ENCODE measurements at regions not wholly inside any gene's neighbourhood (a gene's known extent, or its start where the extent isn't known, plus 50 kb on each side); places are given as distances from the start of the nearest gene placed in this dataset.

- TF ChIP-seq ZFP30 (CRISPR knock-in tag; IDR thresholded peaks at IDR 0.05) (no peak), PPARA (CRISPR knock-in tag; IDR thresholded peaks at IDR 0.05; ENCODE audit: borderline replicate concordance) (no peak), ISL1 (CRISPR knock-in tag; IDR thresholded peaks at IDR 0.05) (no peak), ZFP3 (CRISPR knock-in tag; IDR thresholded peaks at IDR 0.05) (no peak), CSRNP3 (CRISPR knock-in tag; IDR thresholded peaks at IDR 0.05) (no peak), CREB5 (CRISPR knock-in tag; IDR thresholded peaks at IDR 0.05; ENCODE audit: low read depth) (no peak), RARB (CRISPR knock-in tag; IDR thresholded peaks at IDR 0.05) (no peak), TSHZ2 (CRISPR knock-in tag; IDR thresholded peaks at IDR 0.05) (no peak), ZNF70 (CRISPR knock-in tag; IDR thresholded peaks at IDR 0.05) (no peak), ARNTL (CRISPR knock-in tag; IDR thresholded peaks at IDR 0.05; ENCODE audit: borderline replicate concordance, low read depth) (no peak), ESRRG (CRISPR knock-in tag; IDR thresholded peaks at IDR 0.05) (no peak), TCF4 (CRISPR knock-in tag; IDR thresholded peaks at IDR 0.05; ENCODE audit: borderline replicate concordance) (no peak), POU6F1 (CRISPR knock-in tag; IDR thresholded peaks at IDR 0.05; ENCODE audit: borderline replicate concordance, low read depth) (no peak; the same call in 1 of the 2 replicates), ZNF565 (CRISPR knock-in tag; conservative IDR thresholded peaks at IDR 0.05; ENCODE audit: low read depth) (no peak)
These were observed 225.5 kb upstream of the GALNT5 start for GRCh38 chr2:157032017-157032416.
